CD4-positive, CD25-positive, alpha-beta regulatory T cell (primary cell): ENCODE measurements at regions not wholly inside any gene's neighbourhood (a gene's known extent, or its start where the extent isn't known, plus 50 kb on each side); places are given as distances from the start of the nearest gene placed in this dataset.

ENCODE experiments used
- ATAC-seq, 2 donors: fragments of 150-1000 bp; cut with Tn5 transposase; one replicate each; pipeline ENCODE4 v1.10.0; 2021; ENCODE audit warnings: low read depth in 2 of 2, moderate number of reproducible peaks in 2 of 2, moderate library complexity in 1 of 2
- DNase-seq, 3 donors: peaks; one replicate each; pipeline versions ENCODE4 v3.0.0 to v3.0.0-alpha.2; 2012 to 2022; ENCODE audit warnings: mixed read lengths in 1 of 3
- H3K27ac ChIP-seq: one replicate; pipeline ENCODE4 v1.7.0; 2013; ENCODE audit warnings: mild to moderate bottlenecking, low read length; ENCODE audit not compliant: insufficient read depth, poor library complexity, severe bottlenecking
- H3K27me3 ChIP-seq: one replicate; pipeline ENCODE4 v1.7.0; 2013; ENCODE audit warnings: low read length; ENCODE audit not compliant: control insufficient read depth, insufficient read depth
- H3K36me3 ChIP-seq: one replicate; pipeline ENCODE4 v1.7.0; 2013; ENCODE audit warnings: mild to moderate bottlenecking, low read length, moderate library complexity; ENCODE audit not compliant: control insufficient read depth, insufficient read depth
- H3K4me1 ChIP-seq: 2 replicates; pipeline ENCODE4 v1.7.0; 2013; ENCODE audit warnings: mild to moderate bottlenecking, low read length; ENCODE audit not compliant: insufficient read depth, control insufficient read depth, poor library complexity, severe bottlenecking
- H3K4me3 ChIP-seq: one replicate; pipeline ENCODE4 v1.7.0; 2013; ENCODE audit warnings: low read depth, mild to moderate bottlenecking, low read length, moderate library complexity
- H3K9me3 ChIP-seq, 2 experiments: 1 replicate in 1 of 2; 2 replicates in 1 of 2; pipeline ENCODE4 v1.7.0; 2013; ENCODE audit warnings: low read length in 2 of 2, mild to moderate bottlenecking in 1 of 2, moderate library complexity in 1 of 2; ENCODE audit not compliant: control insufficient read depth in 2 of 2
- H3K27ac Mint-ChIP-seq, 3 donors: one replicate each; pipeline ENCODE4 v1.8.0; 2020 to 2022; ENCODE audit warnings: mild to moderate bottlenecking in 3 of 3, mixed read lengths in 3 of 3, moderate library complexity in 2 of 3
- H3K27me3 Mint-ChIP-seq: one replicate; pipeline ENCODE4 v1.8.0; 2022; ENCODE audit warnings: mild to moderate bottlenecking, mixed read lengths
- H3K36me3 Mint-ChIP-seq: one replicate; pipeline ENCODE4 v1.8.0; 2020; ENCODE audit warnings: mixed read lengths
- H3K4me1 Mint-ChIP-seq, 4 donors: one replicate each; pipeline ENCODE4 v1.8.0; 2020 to 2022; ENCODE audit warnings: mixed read lengths in 4 of 4, mild to moderate bottlenecking in 1 of 4
- H3K4me3 Mint-ChIP-seq, 4 donors: one replicate each; pipeline ENCODE4 v1.8.0; 2020 to 2022; ENCODE audit warnings: mild to moderate bottlenecking in 4 of 4, mixed read lengths in 4 of 4, moderate library complexity in 3 of 4
- H3K9me3 Mint-ChIP-seq, 7 donors: one replicate each; pipeline ENCODE4 v1.8.0; 2020 to 2022; ENCODE audit warnings: mixed read lengths in 7 of 7, mild to moderate bottlenecking in 3 of 7, moderate library complexity in 2 of 7

DNA sequence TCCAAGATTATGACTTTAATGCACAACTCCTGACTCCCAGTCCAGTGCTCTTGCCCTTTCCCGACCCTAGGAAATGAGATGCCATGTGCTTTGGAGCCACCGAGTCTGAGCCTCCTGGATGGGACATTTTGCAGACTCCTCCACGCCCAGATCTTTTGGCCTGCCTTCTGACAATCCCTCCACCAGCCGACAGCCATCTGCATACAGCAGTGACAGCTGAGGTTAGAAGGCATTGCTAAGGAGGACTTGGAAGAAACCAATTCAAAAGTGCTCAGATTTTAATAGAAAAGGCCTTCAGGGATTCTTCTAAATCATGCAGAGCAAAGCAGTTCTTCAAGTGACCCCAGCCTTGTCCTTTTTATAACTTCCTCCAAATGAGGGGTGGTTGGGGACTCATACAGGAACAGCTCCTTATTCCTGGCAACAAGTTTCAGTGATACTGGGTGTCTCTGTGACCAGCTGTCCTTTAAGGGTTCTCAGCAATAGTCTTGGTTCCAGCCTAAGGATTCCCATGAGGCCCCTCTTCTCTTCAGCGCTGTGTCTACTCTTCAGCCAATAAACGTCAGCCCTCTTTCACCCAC lies 369.3 kb downstream of the PBX1 start:
- Histone ChIP-seq H3K27me3 (no peaks in the 10 kb centered on the region), H3K9me3 (no peaks in the 10 kb centered on the region), H3K27ac (no peak overlapping the region), H3K36me3 (no peaks in the 10 kb centered on the region), H3K4me1 (no peaks in the 10 kb centered on the region), H3K4me3 (no peak overlapping the region)
- ATAC-seq = no peak
- no peaks in the 10 kb centered on the region for H3K4me1 Mint-ChIP-seq
- no peaks in the 10 kb centered on the region for H3K36me3 Mint-ChIP-seq
- peaks cover 0 to 5% (median 0%) of the 10 kb centered on the region in 7 donors for H3K9me3 Mint-ChIP-seq
- no peak overlapping the region for H3K4me3 Mint-ChIP-seq
- no peaks in the 10 kb centered on the region for H3K27me3 Mint-ChIP-seq
- H3K27ac Mint-ChIP-seq = no peak overlapping the region
- no peak for DNase-seq

DNA sequence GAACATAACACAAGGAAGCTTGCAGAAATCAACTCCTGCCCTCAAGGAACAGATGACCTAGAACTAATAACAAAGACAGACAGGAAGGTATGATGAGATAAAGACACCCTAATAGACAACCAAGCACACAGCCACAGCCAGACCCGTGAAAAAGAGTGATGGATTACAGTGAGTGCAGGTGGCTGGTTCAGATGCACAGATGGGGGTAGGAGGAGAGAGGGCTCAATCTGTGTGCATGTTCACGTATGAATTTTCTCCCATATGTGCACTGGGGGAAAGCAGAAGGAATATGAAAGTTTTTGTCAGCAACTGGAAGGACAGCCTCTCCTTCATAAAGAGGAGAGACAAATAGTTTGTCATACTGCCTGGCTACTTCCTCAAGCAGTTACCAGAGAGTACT lies 367.1 kb downstream of the PBX1 start:
- no peak for ATAC-seq
- no peaks in the 10 kb centered on the region for H3K27me3 ChIP-seq
- Mint-ChIP-seq H3K27ac (no peak overlapping the region), H3K9me3 (peaks cover 0 to 6% (median 0%) of the 10 kb centered on the region in 7 donors), H3K27me3 (no peaks in the 10 kb centered on the region), H3K4me1 (no peaks in the 10 kb centered on the region), H3K36me3 (no peaks in the 10 kb centered on the region), H3K4me3 (no peak overlapping the region)
- no peak for DNase-seq
- H3K36me3 ChIP-seq = no peaks in the 10 kb centered on the region
- no peaks in the 10 kb centered on the region for H3K9me3 ChIP-seq
- H3K27ac ChIP-seq = no peak overlapping the region
- H3K4me1 ChIP-seq = no peaks in the 10 kb centered on the region
- no peak overlapping the region for H3K4me3 ChIP-seq

DNA sequence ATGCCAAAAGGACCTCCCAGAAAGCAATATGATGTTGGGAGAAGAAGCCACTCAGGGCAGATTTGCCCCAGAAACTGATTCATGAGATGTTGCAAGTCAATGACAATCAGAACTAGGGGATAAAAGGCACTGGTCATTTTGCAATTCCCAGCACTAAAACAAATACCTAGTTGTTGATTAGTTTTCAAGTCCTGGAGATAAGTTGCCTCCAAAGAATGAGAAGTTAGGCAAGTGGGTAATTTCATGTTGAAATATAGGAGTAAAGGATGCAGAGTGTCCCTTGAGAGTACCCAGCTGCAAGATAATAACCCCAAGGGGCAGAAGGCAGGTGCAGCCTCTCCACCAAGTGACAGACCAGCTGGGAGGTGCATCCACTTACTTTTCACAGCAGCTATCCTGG lies 363.6 kb downstream of the PBX1 start:
- H3K4me1 ChIP-seq = no peaks in the 10 kb centered on the region
- H3K27ac Mint-ChIP-seq = no peak overlapping the region
- H3K36me3 Mint-ChIP-seq = no peaks in the 10 kb centered on the region
- H3K9me3 Mint-ChIP-seq = peaks cover 0 to 10% (median 0%) of the 10 kb centered on the region in 7 donors
- no peaks in the 10 kb centered on the region for H3K4me1 Mint-ChIP-seq
- no peaks in the 10 kb centered on the region for H3K27me3 Mint-ChIP-seq
- H3K36me3 ChIP-seq = no peaks in the 10 kb centered on the region
- H3K9me3 ChIP-seq = no peaks in the 10 kb centered on the region
- H3K27ac ChIP-seq = no peak overlapping the region
- ATAC-seq (no peak), DNase-seq (no peak)
- no peak overlapping the region for H3K4me3 Mint-ChIP-seq
- no peaks in the 10 kb centered on the region for H3K27me3 ChIP-seq
- no peak overlapping the region for H3K4me3 ChIP-seq

DNA sequence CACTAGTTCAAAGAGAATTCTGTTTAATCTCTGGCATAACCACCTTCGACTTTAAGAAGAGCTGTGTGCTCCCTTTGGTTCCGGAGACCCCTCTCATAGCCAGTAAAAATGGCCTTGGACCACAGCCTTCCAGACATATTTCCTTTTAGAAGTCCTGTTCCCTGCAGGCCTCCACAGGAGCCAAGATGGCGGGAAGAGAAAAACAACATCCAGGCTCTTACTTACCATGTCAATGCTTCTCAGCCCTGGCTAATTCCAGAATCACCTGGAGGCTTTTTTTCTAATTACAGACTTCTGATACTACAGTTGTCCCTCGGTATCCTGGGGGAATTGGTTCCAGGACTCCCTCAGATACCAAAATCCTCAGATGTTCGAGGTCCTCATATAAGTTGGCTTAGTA lies 362.5 kb downstream of the PBX1 start:
- Histone ChIP-seq H3K27ac (no peak overlapping the region), H3K4me3 (no peak overlapping the region), H3K4me1 (no peaks in the 10 kb centered on the region), H3K36me3 (no peaks in the 10 kb centered on the region), H3K27me3 (no peaks in the 10 kb centered on the region), H3K9me3 (no peaks in the 10 kb centered on the region)
- no peak for ATAC-seq
- no peaks in the 10 kb centered on the region for H3K27me3 Mint-ChIP-seq
- H3K9me3 Mint-ChIP-seq = peaks cover 0 to 8% (median 0%) of the 10 kb centered on the region in 7 donors
- H3K27ac Mint-ChIP-seq = no peak overlapping the region
- H3K36me3 Mint-ChIP-seq = no peaks in the 10 kb centered on the region
- no peak overlapping the region for H3K4me3 Mint-ChIP-seq
- no peak for DNase-seq
- H3K4me1 Mint-ChIP-seq = no peaks in the 10 kb centered on the region

DNA sequence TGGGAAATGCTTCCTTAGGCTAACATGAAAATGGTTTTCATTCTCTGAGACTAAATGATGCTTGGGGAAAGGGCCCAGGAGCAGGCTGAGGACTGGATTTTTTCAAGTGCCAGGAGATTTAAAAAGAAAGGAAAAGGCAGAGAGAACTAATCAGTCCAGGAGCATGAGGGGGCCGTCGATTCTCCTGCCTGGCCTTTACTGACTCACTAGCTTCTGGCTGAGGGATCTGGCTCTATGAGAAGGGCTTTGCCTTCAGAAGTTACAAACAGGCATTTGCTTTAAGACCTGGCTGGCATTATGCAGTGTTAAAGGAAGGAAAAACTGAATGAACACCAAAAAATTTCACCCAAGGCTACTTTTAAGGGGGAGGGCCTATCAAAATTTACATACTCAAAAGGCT lies 359.2 kb downstream of the PBX1 start:
- H3K4me3 Mint-ChIP-seq = no peak overlapping the region
- no peaks in the 10 kb centered on the region for H3K27me3 Mint-ChIP-seq
- Histone ChIP-seq H3K4me1 (no peaks in the 10 kb centered on the region), H3K27ac (no peak overlapping the region), H3K36me3 (no peaks in the 10 kb centered on the region), H3K4me3 (no peak overlapping the region), H3K9me3 (no peaks in the 10 kb centered on the region), H3K27me3 (no peaks in the 10 kb centered on the region)
- no peaks in the 10 kb centered on the region for H3K36me3 Mint-ChIP-seq
- peaks cover 0 to 6% (median 2%) of the 10 kb centered on the region in 7 donors for H3K9me3 Mint-ChIP-seq
- H3K27ac Mint-ChIP-seq = no peak overlapping the region
- DNase-seq = no peak
- H3K4me1 Mint-ChIP-seq = no peaks in the 10 kb centered on the region
- no peak for ATAC-seq

DNA sequence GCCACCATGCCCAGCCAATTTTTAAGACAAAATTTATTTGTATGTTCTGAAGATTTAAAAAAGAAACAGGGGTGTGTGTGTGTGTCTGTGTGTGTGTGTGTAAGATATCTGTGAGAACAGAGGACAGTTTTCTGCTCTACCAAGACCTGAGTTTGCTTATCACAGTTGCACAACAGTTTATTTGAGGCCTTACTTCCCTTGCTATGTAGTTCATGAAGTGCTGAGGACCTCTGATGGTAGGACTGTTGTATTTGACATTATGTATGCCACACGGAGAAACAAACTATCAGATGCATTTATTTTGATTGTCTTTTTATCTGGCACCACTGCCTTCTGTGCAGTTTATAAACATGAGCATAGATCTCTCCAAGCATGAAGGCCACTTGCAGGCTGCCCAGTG lies 355.2 kb downstream of the PBX1 start:
- H3K4me3 ChIP-seq = no peak overlapping the region
- H3K4me1 ChIP-seq = no peaks in the 10 kb centered on the region
- Mint-ChIP-seq H3K36me3 (no peaks in the 10 kb centered on the region), H3K27ac (no peak overlapping the region), H3K4me3 (no peak overlapping the region), H3K27me3 (no peaks in the 10 kb centered on the region), H3K4me1 (no peaks in the 10 kb centered on the region), H3K9me3 (peaks cover 0 to 7% (median 4%) of the 10 kb centered on the region in 7 donors)
- no peak overlapping the region for H3K27ac ChIP-seq
- H3K9me3 ChIP-seq = no peaks in the 10 kb centered on the region
- DNase-seq (no peak), ATAC-seq (no peak)
- no peaks in the 10 kb centered on the region for H3K27me3 ChIP-seq
- H3K36me3 ChIP-seq = no peaks in the 10 kb centered on the region

DNA sequence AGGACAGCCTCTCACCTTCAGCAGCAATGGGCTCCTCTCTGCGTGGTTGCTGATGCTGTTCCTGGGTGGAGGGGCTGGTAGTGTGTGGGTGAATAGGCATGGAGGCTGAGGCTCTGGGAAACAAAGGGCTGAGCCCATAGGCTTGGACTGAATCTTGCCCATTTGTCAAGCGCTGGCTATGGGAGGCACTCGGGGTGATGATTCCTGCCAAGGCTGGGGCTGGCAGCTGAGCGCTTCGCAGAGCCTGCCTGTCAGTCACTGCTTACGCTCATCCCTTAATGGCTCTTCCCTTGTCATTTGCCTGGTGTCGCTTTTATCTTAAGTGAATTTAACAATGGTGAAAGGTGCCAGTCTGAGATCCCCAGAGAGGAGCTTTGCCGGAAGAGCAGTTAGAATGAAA lies 353.3 kb downstream of the PBX1 start:
- H3K36me3 Mint-ChIP-seq = no peaks in the 10 kb centered on the region
- H3K9me3 ChIP-seq = no peaks in the 10 kb centered on the region
- peaks cover 0 to 4% (median 2%) of the 10 kb centered on the region in 7 donors for H3K9me3 Mint-ChIP-seq
- H3K4me1 Mint-ChIP-seq = no peaks in the 10 kb centered on the region
- no peak for DNase-seq
- H3K27me3 ChIP-seq = no peaks in the 10 kb centered on the region
- no peak for ATAC-seq
- H3K36me3 ChIP-seq = no peaks in the 10 kb centered on the region
- no peak overlapping the region for H3K27ac ChIP-seq
- H3K27me3 Mint-ChIP-seq = no peaks in the 10 kb centered on the region
- no peak overlapping the region for H3K27ac Mint-ChIP-seq
- no peak overlapping the region for H3K4me3 ChIP-seq
- no peaks in the 10 kb centered on the region for H3K4me1 ChIP-seq
- no peak overlapping the region for H3K4me3 Mint-ChIP-seq

DNA sequence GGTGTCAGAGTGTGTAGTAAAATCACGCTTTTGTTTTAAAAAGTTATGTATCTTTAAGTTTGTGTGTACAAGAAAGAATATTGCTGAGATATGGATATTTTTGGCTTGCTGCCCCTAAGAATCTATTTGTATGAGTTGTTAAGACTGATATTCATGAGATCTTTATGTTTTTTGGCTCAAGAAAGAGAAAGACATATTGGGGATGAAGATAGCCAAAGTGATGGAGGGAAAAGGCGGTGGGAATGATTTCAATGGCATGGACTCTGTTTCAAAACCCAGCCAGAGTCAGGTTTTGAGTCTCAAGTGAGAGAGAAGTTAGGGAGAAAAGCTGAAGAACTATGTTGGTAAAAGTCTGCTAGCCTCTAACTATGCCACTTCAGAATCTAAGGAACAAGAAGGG lies 351.7 kb downstream of the PBX1 start:
- Histone ChIP-seq H3K4me1 (no peaks in the 10 kb centered on the region), H3K27me3 (no peaks in the 10 kb centered on the region), H3K36me3 (no peaks in the 10 kb centered on the region), H3K27ac (no peak overlapping the region), H3K9me3 (no peaks in the 10 kb centered on the region), H3K4me3 (no peak overlapping the region)
- no peak for ATAC-seq
- DNase-seq = no peak
- Mint-ChIP-seq H3K9me3 (peaks cover 0 to 4% (median 2%) of the 10 kb centered on the region in 7 donors), H3K27me3 (no peaks in the 10 kb centered on the region), H3K4me3 (no peak overlapping the region), H3K27ac (no peak overlapping the region), H3K4me1 (no peaks in the 10 kb centered on the region), H3K36me3 (no peaks in the 10 kb centered on the region)
